SK-N-SH treated with all-trans-retinoic acid at 6 μM for 48 hours (cell line): ENCODE measurements at regions not wholly inside any gene's neighbourhood (a gene's known extent, or its start where the extent isn't known, plus 50 kb on each side); places are given as distances from the start of the nearest gene placed in this dataset.

ENCODE experiments used
- ATAC-seq: fragments of 200-7000 bp; cut with Tn5 transposase; 3 replicates; pipeline ENCODE4 v1.9.1; 2020; ENCODE audit warnings: mild to moderate bottlenecking, moderate library complexity
- ARNTL ChIP-seq: fragments of 450-650 bp; formaldehyde crosslinking; IDR thresholded peaks from 2 replicates; pipeline ENCODE4 v1.5.0; 2020; ENCODE audit warnings: low read depth, mild to moderate bottlenecking, moderate library complexity, borderline replicate concordance
- BACH2 ChIP-seq: fragments of 250-450 bp; sonication (Bioruptor Pico); IDR thresholded peaks from 2 replicates; pipeline ENCODE4 v1.9.0; 2021; ENCODE audit warnings: mild to moderate bottlenecking, borderline replicate concordance
- CSDC2 ChIP-seq: fragments of 250-450 bp; sonication (Bioruptor Pico); IDR thresholded peaks from 2 replicates; pipeline ENCODE4 v1.5.0; 2020; ENCODE audit warnings: mild to moderate bottlenecking, moderate library complexity
- ESRRG ChIP-seq: fragments of 250-450 bp; sonication (Bioruptor Pico); IDR thresholded peaks from 2 replicates; pipeline ENCODE4 v1.6.1; 2021; ENCODE audit warnings: mild to moderate bottlenecking
- GLIS3 ChIP-seq: fragments of 250-450 bp; sonication (Bioruptor Pico); IDR thresholded peaks from 2 replicates; pipeline ENCODE4 v1.5.0; 2020; ENCODE audit warnings: mild to moderate bottlenecking, moderate library complexity
- ISL1 ChIP-seq: fragments of 250-450 bp; sonication (Bioruptor Pico); IDR thresholded peaks from 2 replicates; pipeline ENCODE4 v2.1.2; 2022; ENCODE audit warnings: mild to moderate bottlenecking, moderate library complexity
- OSR1 ChIP-seq: fragments of 250-450 bp; sonication (Bioruptor Pico); IDR thresholded peaks from 2 replicates; pipeline ENCODE4 v1.8.0; 2022; ENCODE audit warnings: moderate library complexity, mild to moderate bottlenecking, inconsistent platforms
- PPARA ChIP-seq: fragments of 250-450 bp; sonication (Bioruptor Pico); IDR thresholded peaks from 2 replicates; pipeline ENCODE4 v1.5.0; 2020; ENCODE audit warnings: mild to moderate bottlenecking, borderline replicate concordance
- RARB ChIP-seq: fragments of 250-450 bp; sonication (Bioruptor Pico); IDR thresholded peaks from 2 replicates; pipeline ENCODE4 v1.8.0; 2021; ENCODE audit warnings: mild to moderate bottlenecking, moderate library complexity
- SNAI2 ChIP-seq: fragments of 250-450 bp; sonication (Bioruptor Pico); IDR thresholded peaks from 2 replicates; pipeline ENCODE4 v1.5.0; 2020; ENCODE audit warnings: mild to moderate bottlenecking, moderate library complexity
- TCF4 ChIP-seq: fragments of 250-450 bp; sonication (Bioruptor Pico); IDR thresholded peaks from 2 replicates; pipeline ENCODE4 v1.8.0; 2021; ENCODE audit warnings: mild to moderate bottlenecking, moderate library complexity, borderline replicate concordance
- TOX ChIP-seq: fragments of 250-450 bp; sonication (Bioruptor Pico); IDR thresholded peaks from 2 replicates; pipeline ENCODE4 v1.8.0; 2021; ENCODE audit warnings: mild to moderate bottlenecking, moderate library complexity, borderline replicate concordance
- ZC3H10 ChIP-seq: fragments of 250-450 bp; sonication (Bioruptor Pico); IDR thresholded peaks from 2 replicates; pipeline ENCODE4 v1.5.1; 2021; ENCODE audit warnings: mild to moderate bottlenecking, moderate library complexity
- ZFP3 ChIP-seq: fragments of 250-450 bp; sonication (Bioruptor Pico); IDR thresholded peaks from 2 replicates; pipeline ENCODE4 v1.5.0; 2020; ENCODE audit warnings: mild to moderate bottlenecking, moderate library complexity
- ZFP30 ChIP-seq: fragments of 450-650 bp; formaldehyde crosslinking; IDR thresholded peaks from 2 replicates; pipeline ENCODE4 v1.5.0; 2022; ENCODE audit warnings: mild to moderate bottlenecking, moderate library complexity
- ZNF565 ChIP-seq: fragments of 450-650 bp; formaldehyde crosslinking; conservative IDR thresholded peaks from 2 replicates; pipeline ENCODE4 v1.5.0; 2020; ENCODE audit warnings: low read depth, mild to moderate bottlenecking, moderate library complexity
- ZNF8 ChIP-seq: fragments of 450-650 bp; formaldehyde crosslinking; IDR thresholded peaks from 2 replicates; pipeline ENCODE4 v1.5.0; 2020; ENCODE audit warnings: mild to moderate bottlenecking, moderate library complexity
- TF ChIP-seq, protein P1 (sequence below): fragments of 250-450 bp; sonication (Bioruptor Pico); IDR thresholded peaks from 2 replicates; pipeline ENCODE4 v1.5.0; 2020; ENCODE audit warnings: mild to moderate bottlenecking, moderate library complexity
- TF ChIP-seq, protein P2 (sequence below): fragments of 250-450 bp; sonication (Bioruptor Pico); IDR thresholded peaks from 2 replicates; pipeline ENCODE4 v1.8.0; 2020; ENCODE audit warnings: mild to moderate bottlenecking, moderate library complexity, borderline replicate concordance
- TF ChIP-seq, protein P3 (sequence below): fragments of 250-450 bp; sonication (Bioruptor Pico); IDR thresholded peaks from 2 replicates; pipeline ENCODE4 v1.8.0; 2021; ENCODE audit warnings: low read depth, mild to moderate bottlenecking, moderate library complexity, borderline replicate concordance

DNA sequence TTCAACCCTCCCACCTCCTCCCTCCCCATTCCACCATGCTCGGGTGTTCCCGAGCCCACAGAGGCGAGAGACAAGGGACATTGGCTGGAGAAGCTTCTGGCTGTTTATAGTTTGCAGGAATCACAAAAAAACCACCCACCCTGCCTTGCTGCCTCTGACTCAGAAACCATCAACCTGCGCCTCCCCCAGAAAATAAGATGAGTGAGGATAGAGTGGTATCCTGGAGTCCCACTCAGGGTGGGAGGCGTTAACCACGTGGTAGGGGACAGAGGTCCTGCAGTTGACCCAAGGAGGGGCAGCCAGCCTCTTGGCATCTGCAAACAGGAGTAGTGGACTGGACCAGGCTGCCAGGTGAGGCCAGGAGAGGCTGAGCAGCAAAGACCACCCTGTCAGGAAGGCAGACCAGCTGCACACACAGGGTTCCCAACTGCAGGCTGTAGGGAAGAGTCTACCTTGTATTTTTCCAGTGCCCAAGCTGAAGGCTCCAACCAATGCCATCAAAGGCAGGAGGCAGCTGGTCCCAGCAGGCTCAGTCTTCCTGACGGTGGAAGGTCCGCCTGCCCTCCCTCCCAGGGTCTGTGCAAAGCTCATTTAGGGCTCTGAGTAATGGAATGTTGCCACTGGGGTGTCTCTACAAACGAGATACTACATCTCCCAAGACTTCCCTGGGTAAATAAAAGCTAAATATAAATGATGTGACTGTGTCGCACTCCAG lies 201.5 kb upstream of the TNRC6C start (continued):
- no peak for TF ChIP-seq ZNF565
- TF ChIP-seq ARNTL (CRISPR knock-in tag), result no peak
- TF ChIP-seq TCF4, result no peak
- no peak for TF ChIP-seq CSDC2

DNA sequence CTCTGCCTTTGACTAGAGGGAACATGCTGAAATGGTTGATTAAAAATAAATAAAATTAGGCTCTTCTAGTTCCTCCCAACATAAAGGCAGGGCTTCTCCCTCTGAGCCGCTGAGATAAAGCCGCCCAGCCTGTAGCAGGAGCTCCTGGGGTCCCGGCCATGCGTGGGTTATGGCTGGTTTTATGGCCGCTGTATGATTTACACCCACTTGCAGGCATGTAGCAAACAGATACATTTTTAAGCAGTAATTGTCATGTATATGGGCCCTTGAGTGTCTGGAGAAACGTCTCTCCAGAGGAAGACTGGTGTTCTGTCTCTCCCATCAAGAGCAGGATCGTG lies 201.0 kb upstream of the TNRC6C start:
- TF ChIP-seq TOX (CRISPR knock-in tag), result no peak
- TF ChIP-seq ZC3H10 (CRISPR knock-in tag), result no peak
- no peak for TF ChIP-seq ZNF8 (CRISPR knock-in tag)
- no peak for TF ChIP-seq ZFP30 (CRISPR knock-in tag)
- TF ChIP-seq BACH2 (CRISPR knock-in tag), result no peak
- TF ChIP-seq OSR1 (CRISPR knock-in tag), result no peak
- TF ChIP-seq, protein P1, sequence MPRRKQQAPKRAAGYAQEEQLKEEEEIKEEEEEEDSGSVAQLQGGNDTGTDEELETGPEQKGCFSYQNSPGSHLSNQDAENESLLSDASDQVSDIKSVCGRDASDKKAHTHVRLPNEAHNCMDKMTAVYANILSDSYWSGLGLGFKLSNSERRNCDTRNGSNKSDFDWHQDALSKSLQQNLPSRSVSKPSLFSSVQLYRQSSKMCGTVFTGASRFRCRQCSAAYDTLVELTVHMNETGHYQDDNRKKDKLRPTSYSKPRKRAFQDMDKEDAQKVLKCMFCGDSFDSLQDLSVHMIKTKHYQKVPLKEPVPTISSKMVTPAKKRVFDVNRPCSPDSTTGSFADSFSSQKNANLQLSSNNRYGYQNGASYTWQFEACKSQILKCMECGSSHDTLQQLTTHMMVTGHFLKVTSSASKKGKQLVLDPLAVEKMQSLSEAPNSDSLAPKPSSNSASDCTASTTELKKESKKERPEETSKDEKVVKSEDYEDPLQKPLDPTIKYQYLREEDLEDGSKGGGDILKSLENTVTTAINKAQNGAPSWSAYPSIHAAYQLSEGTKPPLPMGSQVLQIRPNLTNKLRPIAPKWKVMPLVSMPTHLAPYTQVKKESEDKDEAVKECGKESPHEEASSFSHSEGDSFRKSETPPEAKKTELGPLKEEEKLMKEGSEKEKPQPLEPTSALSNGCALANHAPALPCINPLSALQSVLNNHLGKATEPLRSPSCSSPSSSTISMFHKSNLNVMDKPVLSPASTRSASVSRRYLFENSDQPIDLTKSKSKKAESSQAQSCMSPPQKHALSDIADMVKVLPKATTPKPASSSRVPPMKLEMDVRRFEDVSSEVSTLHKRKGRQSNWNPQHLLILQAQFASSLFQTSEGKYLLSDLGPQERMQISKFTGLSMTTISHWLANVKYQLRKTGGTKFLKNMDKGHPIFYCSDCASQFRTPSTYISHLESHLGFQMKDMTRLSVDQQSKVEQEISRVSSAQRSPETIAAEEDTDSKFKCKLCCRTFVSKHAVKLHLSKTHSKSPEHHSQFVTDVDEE (CRISPR knock-in tag), result no peak
- no peak for TF ChIP-seq ESRRG (CRISPR knock-in tag)
- TF ChIP-seq ARNTL (CRISPR knock-in tag), result no peak
- no peak for TF ChIP-seq ZFP3 (CRISPR knock-in tag)
- TF ChIP-seq RARB (CRISPR knock-in tag), result no peak
- TF ChIP-seq TCF4, result no peak
- TF ChIP-seq GLIS3, result no peak
- no peak for TF ChIP-seq ISL1
- TF ChIP-seq SNAI2 (CRISPR knock-in tag), result no peak
- TF ChIP-seq CSDC2, result no peak
- TF ChIP-seq, protein P2, sequence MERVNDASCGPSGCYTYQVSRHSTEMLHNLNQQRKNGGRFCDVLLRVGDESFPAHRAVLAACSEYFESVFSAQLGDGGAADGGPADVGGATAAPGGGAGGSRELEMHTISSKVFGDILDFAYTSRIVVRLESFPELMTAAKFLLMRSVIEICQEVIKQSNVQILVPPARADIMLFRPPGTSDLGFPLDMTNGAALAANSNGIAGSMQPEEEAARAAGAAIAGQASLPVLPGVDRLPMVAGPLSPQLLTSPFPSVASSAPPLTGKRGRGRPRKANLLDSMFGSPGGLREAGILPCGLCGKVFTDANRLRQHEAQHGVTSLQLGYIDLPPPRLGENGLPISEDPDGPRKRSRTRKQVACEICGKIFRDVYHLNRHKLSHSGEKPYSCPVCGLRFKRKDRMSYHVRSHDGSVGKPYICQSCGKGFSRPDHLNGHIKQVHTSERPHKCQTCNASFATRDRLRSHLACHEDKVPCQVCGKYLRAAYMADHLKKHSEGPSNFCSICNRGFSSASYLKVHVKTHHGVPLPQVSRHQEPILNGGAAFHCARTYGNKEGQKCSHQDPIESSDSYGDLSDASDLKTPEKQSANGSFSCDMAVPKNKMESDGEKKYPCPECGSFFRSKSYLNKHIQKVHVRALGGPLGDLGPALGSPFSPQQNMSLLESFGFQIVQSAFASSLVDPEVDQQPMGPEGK (CRISPR knock-in tag), result no peak
- TF ChIP-seq PPARA, result no peak
- TF ChIP-seq, protein P3, sequence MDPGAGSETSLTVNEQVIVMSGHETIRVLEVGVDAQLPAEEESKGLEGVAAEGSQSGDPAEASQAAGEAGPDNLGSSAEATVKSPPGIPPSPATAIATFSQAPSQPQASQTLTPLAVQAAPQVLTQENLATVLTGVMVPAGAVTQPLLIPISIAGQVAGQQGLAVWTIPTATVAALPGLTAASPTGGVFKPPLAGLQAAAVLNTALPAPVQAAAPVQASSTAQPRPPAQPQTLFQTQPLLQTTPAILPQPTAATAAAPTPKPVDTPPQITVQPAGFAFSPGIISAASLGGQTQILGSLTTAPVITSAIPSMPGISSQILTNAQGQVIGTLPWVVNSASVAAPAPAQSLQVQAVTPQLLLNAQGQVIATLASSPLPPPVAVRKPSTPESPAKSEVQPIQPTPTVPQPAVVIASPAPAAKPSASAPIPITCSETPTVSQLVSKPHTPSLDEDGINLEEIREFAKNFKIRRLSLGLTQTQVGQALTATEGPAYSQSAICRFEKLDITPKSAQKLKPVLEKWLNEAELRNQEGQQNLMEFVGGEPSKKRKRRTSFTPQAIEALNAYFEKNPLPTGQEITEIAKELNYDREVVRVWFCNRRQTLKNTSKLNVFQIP (CRISPR knock-in tag), result no peak
- ATAC-seq, result no peak

DNA sequence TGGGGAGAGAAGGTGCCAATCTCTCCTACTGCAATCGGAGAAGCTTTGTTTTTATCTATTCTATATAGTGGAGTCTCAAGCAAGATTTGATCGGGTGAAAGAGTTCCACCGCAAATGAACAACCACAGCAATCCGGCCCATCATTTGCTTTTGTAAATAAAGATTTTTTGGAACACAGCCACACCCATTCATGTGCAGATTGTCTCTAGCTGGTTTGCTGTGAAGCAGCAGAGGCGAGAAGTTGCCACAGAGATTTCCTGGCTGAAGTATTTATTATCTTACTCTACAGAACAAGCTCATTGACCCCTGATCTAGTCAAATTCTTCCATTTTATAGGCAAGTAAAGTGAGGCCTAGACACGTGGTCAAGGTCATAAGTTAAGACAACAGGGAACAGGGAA lies 195.5 kb upstream of the TNRC6C start:
- ATAC-seq, result no peak
- no peak for TF ChIP-seq ZFP3 (CRISPR knock-in tag)
- TF ChIP-seq GLIS3, result no peak
- TF ChIP-seq, protein P2 (CRISPR knock-in tag), result no peak
- no peak for TF ChIP-seq ISL1
- TF ChIP-seq, protein P3 (CRISPR knock-in tag), result no peak
- TF ChIP-seq TOX (CRISPR knock-in tag), result no peak
- no peak for TF ChIP-seq ZC3H10 (CRISPR knock-in tag)
- no peak for TF ChIP-seq ZFP30 (CRISPR knock-in tag)
- TF ChIP-seq OSR1 (CRISPR knock-in tag), result no peak
- TF ChIP-seq SNAI2 (CRISPR knock-in tag), result no peak
- TF ChIP-seq PPARA, result no peak
- TF ChIP-seq ARNTL (CRISPR knock-in tag), result no peak
- TF ChIP-seq TCF4, result no peak
